ENCODE measurements at regions not wholly inside any gene's neighbourhood (a gene's known extent, or its start where the extent isn't known, plus 50 kb on each side); places are given as distances from the start of the nearest gene placed in this dataset.
A peak's percentile ranks its signal among the peaks of the same experiment; 100 is the strongest.

DNA sequence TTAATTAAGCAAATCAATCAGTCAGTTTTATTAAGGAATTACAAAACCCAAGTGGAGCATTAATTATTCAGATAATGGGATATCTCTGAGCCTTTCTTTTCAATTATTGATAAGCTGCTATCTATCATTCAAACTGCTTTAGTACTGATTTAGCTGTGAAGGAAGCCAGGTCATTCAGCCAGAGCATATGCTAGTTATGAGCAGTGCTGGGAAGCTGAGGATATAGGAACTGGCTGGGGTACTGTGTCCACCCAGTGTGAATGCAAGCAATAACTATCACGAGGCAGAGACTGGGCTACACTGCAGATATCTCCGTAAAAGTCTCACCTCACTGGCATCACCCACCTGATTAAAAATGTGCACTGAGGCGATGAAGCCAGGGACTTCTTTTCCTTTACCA is 496.7 kb upstream of the PIK3C3 start:
- no peak for DNase-seq

- no peak for DNase-seq
Observed at GRCh38 chr18:41457765-41458326, 497.2 kb upstream of the PIK3C3 start.

- no peak for DNase-seq
Observed at GRCh38 chr18:41456831-41457230, 498.2 kb upstream of the PIK3C3 start.

GRCh38 chr18:41449612-41450011 is 505.4 kb upstream of the PIK3C3 start:
- no peak for DNase-seq

DNA sequence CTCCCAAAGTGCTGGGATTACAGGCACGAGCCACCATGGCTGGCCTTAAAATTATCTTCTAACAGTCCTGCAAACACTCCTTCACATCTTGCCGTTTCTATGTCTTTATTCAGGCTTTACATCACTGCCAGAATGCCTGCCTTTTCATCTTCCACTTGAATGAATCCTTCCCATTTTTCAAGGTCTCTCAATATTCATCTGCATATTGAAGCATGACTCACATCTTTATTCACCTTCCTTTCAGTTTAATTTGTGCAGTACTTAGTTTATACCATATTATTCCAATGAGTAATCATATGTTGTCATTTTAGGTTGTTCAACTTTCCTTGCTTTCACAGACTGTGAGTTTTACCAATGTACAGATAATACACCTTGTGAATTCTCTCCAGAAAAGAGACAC is 510.1 kb upstream of the PIK3C3 start:
- no peak for DNase-seq

- no peak for DNase-seq
Observed at GRCh38 chr18:41436772-41437171, 518.3 kb upstream of the PIK3C3 start.

GRCh38 chr18:41418598-41418997 is 536.4 kb upstream of the PIK3C3 start:
- DNase-seq, result no peak

- DNase-seq, result no peak
Observed at GRCh38 chr18:41416044-41416443, 539.0 kb upstream of the PIK3C3 start.

GRCh38 chr18:41410006-41410405 is 545.0 kb upstream of the PIK3C3 start:
- no peak for DNase-seq

GRCh38 chr18:41406834-41407233 is 548.2 kb upstream of the PIK3C3 start:
- no peak for DNase-seq

- no peak for DNase-seq
Observed at GRCh38 chr18:41396861-41397260, 558.2 kb upstream of the PIK3C3 start.

GRCh38 chr18:41396211-41396610 is 558.8 kb upstream of the PIK3C3 start:
- no peak for DNase-seq

DNA sequence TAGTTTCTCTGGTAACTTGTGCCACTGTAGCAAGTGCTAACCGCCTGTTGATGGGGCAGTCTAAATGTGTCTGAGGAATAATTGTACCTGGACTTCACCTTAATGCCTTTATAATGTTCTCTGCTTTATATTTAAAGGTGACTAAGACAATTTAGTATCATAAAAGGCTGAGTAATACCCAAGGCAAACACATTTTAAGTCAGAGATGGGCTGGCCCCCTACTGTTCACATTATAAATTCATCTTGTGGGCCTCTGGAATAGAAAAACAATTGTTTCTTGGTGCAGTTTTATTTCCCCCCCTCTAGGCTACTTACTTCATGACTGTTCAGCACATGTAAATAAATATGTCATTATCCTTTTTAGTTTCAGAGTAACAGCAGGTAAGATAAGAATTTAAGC is 559.3 kb upstream of the PIK3C3 start:
- no peak for DNase-seq

GRCh38 chr18:41391616-41392595 is 563.1 kb upstream of the PIK3C3 start:
- peak; percentile 24 for DNase-seq

DNA sequence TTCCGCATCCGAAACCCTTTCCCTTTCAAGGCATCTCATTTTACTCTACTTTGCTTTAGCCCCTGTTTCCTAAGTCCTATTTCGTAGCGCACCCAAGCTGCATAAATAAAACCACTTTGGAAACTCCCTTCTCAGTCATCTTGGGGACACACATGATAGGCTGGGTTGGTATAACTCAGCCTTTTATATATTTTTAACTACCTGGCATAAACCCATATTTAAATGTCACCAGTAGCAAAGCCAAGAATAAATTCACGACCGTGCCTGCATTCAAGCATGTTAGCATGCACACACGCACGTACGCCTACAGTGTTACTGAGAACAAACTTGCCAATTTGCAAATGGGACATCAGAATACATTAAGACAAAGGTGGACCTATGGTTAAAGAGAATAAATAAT is 564.7 kb upstream of the PIK3C3 start:
- DNase-seq, result no peak

DNA sequence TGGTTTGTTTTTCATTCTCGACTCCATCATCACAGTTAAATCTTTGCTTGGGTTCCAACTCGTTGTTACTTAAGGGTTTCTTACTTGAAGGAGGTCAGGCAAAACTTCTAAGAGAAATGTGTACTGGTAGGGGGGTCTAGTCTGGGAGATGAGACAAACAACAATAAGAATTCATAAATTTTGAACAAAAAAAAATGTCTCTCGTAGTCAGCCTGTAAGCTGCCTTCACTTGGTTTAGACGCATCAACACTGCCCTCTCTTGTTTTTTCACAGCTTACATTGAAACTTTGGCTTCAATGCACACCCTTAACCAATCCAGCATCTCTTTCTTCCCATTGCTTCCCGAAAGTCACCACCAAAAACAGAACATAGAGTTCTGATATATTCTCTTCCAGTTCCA is 576.4 kb upstream of the PIK3C3 start:
- peak; percentile 16 for DNase-seq

GRCh38 chr18:41373612-41374011 is 581.4 kb upstream of the PIK3C3 start:
- no peak for DNase-seq

- no peak for DNase-seq
Observed at GRCh38 chr18:41372046-41372665, 582.9 kb upstream of the PIK3C3 start.

GRCh38 chr18:41371156-41372045 is 583.6 kb upstream of the PIK3C3 start:
- no peak for DNase-seq

GRCh38 chr18:41370740-41371139 is 584.3 kb upstream of the PIK3C3 start:
- DNase-seq, result no peak

- DNase-seq, result no peak
Observed at GRCh38 chr18:41357708-41358107, 597.3 kb upstream of the PIK3C3 start.

- DNase-seq, result no peak
Observed at GRCh38 chr18:41353777-41354528, 601.1 kb upstream of the PIK3C3 start.
